Right hindlimb (tissue), 1 donor: ENCODE measurements at regions not wholly inside any gene's neighbourhood (a gene's known extent, or its start where the extent isn't known, plus 50 kb on each side); places are given as distances from the start of the nearest gene placed in this dataset.

Source experiments
- DNase-seq: peaks from one replicate; pipeline ENCODE4 v3.0.0-alpha.2; 2018

GRCh38 chr15:87454860-87455259 is 801.7 kb downstream of the NTRK3 start:
- no peak for DNase-seq

- no peak for DNase-seq
Measured at GRCh38 chr15:87450314-87450713, 806.2 kb downstream of the NTRK3 start.

- DNase-seq = no peak
Measured at GRCh38 chr15:87439090-87439489, 817.4 kb downstream of the NTRK3 start.

- DNase-seq = no peak
Measured at GRCh38 chr15:87433871-87434270, 822.7 kb downstream of the NTRK3 start.

- no peak for DNase-seq
Measured at GRCh38 chr15:87429754-87430153, 826.8 kb downstream of the NTRK3 start.

GRCh38 chr15:87420017-87420416 is 836.5 kb downstream of the NTRK3 start:
- DNase-seq = no peak

- no peak for DNase-seq
Measured at GRCh38 chr15:87419344-87419743, 837.2 kb downstream of the NTRK3 start.

GRCh38 chr15:87416591-87417257 is 839.8 kb downstream of the NTRK3 start:
- no peak for DNase-seq

- DNase-seq = no peak
Measured at GRCh38 chr15:87408902-87409301, 847.6 kb downstream of the NTRK3 start.

GRCh38 chr15:87403973-87404372 is 852.6 kb downstream of the NTRK3 start:
- DNase-seq = no peak

- no peak for DNase-seq
Measured at GRCh38 chr15:87401973-87402372, 854.6 kb downstream of the NTRK3 start.

GRCh38 chr15:87394676-87395075 is 861.9 kb downstream of the NTRK3 start:
- no peak for DNase-seq

- no peak for DNase-seq
Measured at GRCh38 chr15:87387766-87388165, 868.8 kb downstream of the NTRK3 start.

- no peak for DNase-seq
Measured at GRCh38 chr15:87374339-87374738, 882.2 kb downstream of the NTRK3 start.

GRCh38 chr15:87369269-87369668 is 887.3 kb downstream of the NTRK3 start:
- no peak for DNase-seq

GRCh38 chr15:87368511-87368910 is 888.0 kb downstream of the NTRK3 start:
- no peak for DNase-seq

- no peak for DNase-seq
Measured at GRCh38 chr15:87365186-87365585, 891.4 kb downstream of the NTRK3 start.

- no peak for DNase-seq
Measured at GRCh38 chr15:87362531-87362930, 894.0 kb downstream of the NTRK3 start.

GRCh38 chr15:87357637-87358313 is 898.8 kb downstream of the NTRK3 start:
- no peak for DNase-seq

GRCh38 chr15:87355946-87356345 is 900.6 kb downstream of the NTRK3 start:
- DNase-seq = no peak

- DNase-seq = no peak
Measured at GRCh38 chr15:87354661-87355410, 901.7 kb downstream of the NTRK3 start.

GRCh38 chr15:87349181-87349580 is 907.4 kb downstream of the NTRK3 start:
- DNase-seq = no peak

GRCh38 chr15:87348746-87349145 is 907.8 kb downstream of the NTRK3 start:
- no peak for DNase-seq
